ENCODE measurements at regions not wholly inside any gene's neighbourhood (a gene's known extent, or its start where the extent isn't known, plus 50 kb on each side); places are given as distances from the start of the nearest gene placed in this dataset.
"Not testable (repeated sequence)": the region's sequence is repeated elsewhere in the genome, so short reads cannot be mapped to it uniquely, and the experiment has no call there.

DNA sequence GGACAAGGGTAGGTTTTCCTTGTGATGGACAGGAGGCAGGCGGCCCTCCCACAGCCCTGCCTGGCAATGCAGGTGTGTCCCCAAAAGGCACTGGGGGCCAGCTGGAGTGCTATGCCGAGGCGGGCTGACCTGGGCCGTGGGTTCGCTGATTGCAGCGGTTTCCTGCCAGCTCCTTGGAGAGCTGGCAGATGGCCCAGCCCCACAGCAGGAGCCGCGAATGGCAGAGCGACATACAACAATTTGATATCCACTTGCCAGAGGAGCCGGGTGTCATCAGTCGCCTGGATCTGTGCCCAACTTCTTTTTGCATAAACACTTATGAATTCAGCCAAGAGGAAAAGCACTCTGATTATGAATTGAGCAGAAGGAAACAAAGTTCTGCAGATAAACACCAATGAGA, 210.8 kb upstream of the FRG2C start:
- H3K4me1 ChIP-seq (ENCODE audit: control insufficient read depth in 2 of 2, insufficient read depth in 2 of 2, low read length in 2 of 2); POLR2A ChIA-PET; H3K4me3 ChIP-seq (ENCODE audit: control extremely low read depth in 1 of 5, extremely low read depth in 1 of 5, insufficient read depth in 1 of 5, low read depth in 2 of 5, low read length in 4 of 5); H3K79me2 ChIP-seq (ENCODE audit: control insufficient read depth, insufficient read depth, low read length); H3K27ac Mint-ChIP-seq; H3K27me3 ChIP-seq (replicated peaks in 1 of 4; ENCODE audit: control extremely low read depth in 1 of 4, control insufficient read depth in 3 of 4, insufficient read depth in 4 of 4, low read length in 3 of 4); ATAC-seq (ENCODE audit: low read depth); H2AFZ ChIP-seq (ENCODE audit: insufficient read depth, low read depth, low read length, poor library complexity, severe bottlenecking); H3K4me1 Mint-ChIP-seq; CTCF ChIA-PET; H3K4me3 Mint-ChIP-seq; DNase-seq; H3K9me3 ChIP-seq (ENCODE audit: control extremely low read depth in 1 of 3, control insufficient read depth in 2 of 3, insufficient read depth in 1 of 3, low read length in 2 of 3); H3K9ac ChIP-seq (ENCODE audit: low read length); H3K4me2 ChIP-seq (replicated peaks; ENCODE audit: low read depth, low read length, poor library complexity, severe bottlenecking); intact Hi-C loops (cut with micrococcal nuclease); H3K9me3 Mint-ChIP-seq (ENCODE audit: insufficient read depth); H3K27me3 Mint-ChIP-seq; H4K20me1 ChIP-seq (ENCODE audit: control insufficient read depth, insufficient read depth, low read length, poor library complexity, severe bottlenecking); H3K36me3 ChIP-seq (replicated peaks in 1 of 2; ENCODE audit: control extremely low read depth in 1 of 2, control insufficient read depth in 1 of 2, extremely low read depth in 1 of 2, insufficient read depth in 2 of 2, low read length in 1 of 2); H3K27ac ChIP-seq (ENCODE audit: low read length in 2 of 2): not testable (repeated sequence)
- WGBS (ENCODE audit: insufficient coverage), result 83% methylated on average over 10 of the region's 11 CpGs

DNA sequence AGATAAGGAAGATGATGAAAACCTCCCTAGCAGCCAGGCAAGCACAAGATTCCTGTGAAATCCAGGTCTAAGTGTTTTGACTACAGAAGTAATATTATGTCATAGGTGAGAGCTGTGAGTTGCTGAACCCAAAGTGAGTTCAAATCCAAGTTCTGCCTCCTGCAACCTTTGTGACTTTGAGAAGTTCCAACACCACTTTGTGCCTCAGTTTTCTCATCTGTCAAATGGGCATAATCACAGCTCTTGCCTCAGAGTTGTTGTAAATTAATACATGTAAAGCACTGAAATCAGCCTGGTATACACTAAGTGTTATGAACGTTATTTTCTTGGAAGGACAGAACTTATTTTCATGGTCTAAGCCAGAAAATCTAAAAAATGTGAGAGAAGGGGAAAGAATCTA, 210.3 kb upstream of the FRG2C start:
- H3K9me3 Mint-ChIP-seq (ENCODE audit: insufficient read depth); H2AFZ ChIP-seq (ENCODE audit: insufficient read depth, low read depth, low read length, poor library complexity, severe bottlenecking); H3K9me3 ChIP-seq (ENCODE audit: control extremely low read depth in 1 of 3, control insufficient read depth in 2 of 3, insufficient read depth in 1 of 3, low read length in 2 of 3); H3K27me3 Mint-ChIP-seq; H3K27me3 ChIP-seq (replicated peaks in 1 of 4; ENCODE audit: control extremely low read depth in 1 of 4, control insufficient read depth in 3 of 4, insufficient read depth in 4 of 4, low read length in 3 of 4); intact Hi-C loops (cut with micrococcal nuclease); H3K9ac ChIP-seq (ENCODE audit: low read length); H3K27ac Mint-ChIP-seq; H3K36me3 ChIP-seq (replicated peaks in 1 of 2; ENCODE audit: control extremely low read depth in 1 of 2, control insufficient read depth in 1 of 2, extremely low read depth in 1 of 2, insufficient read depth in 2 of 2, low read length in 1 of 2); POLR2A ChIA-PET; H4K20me1 ChIP-seq (ENCODE audit: control insufficient read depth, insufficient read depth, low read length, poor library complexity, severe bottlenecking); H3K4me1 ChIP-seq (ENCODE audit: control insufficient read depth in 2 of 2, insufficient read depth in 2 of 2, low read length in 2 of 2); H3K4me2 ChIP-seq (replicated peaks; ENCODE audit: low read depth, low read length, poor library complexity, severe bottlenecking); H3K4me3 ChIP-seq (ENCODE audit: control extremely low read depth in 1 of 5, extremely low read depth in 1 of 5, insufficient read depth in 1 of 5, low read depth in 2 of 5, low read length in 4 of 5); H3K4me1 Mint-ChIP-seq; H3K4me3 Mint-ChIP-seq; H3K27ac ChIP-seq (ENCODE audit: low read length in 2 of 2); CTCF ChIA-PET; ATAC-seq (ENCODE audit: low read depth); H3K79me2 ChIP-seq (ENCODE audit: control insufficient read depth, insufficient read depth, low read length); DNase-seq: not testable (repeated sequence)
- WGBS (ENCODE audit: insufficient coverage), result no CpG with 5 or more reads among the region's 1 CpG

GRCh38 chr3:75474530-75474929, 189.6 kb upstream of the FRG2C start:
- H2AFZ ChIP-seq (ENCODE audit: insufficient read depth, low read depth, low read length, poor library complexity, severe bottlenecking); H3K4me3 Mint-ChIP-seq; H3K27ac Mint-ChIP-seq; H3K4me2 ChIP-seq (replicated peaks; ENCODE audit: low read depth, low read length, poor library complexity, severe bottlenecking); H3K9ac ChIP-seq (ENCODE audit: low read length); POLR2A ChIA-PET; H3K9me3 Mint-ChIP-seq (ENCODE audit: insufficient read depth); H3K4me3 ChIP-seq (ENCODE audit: control extremely low read depth in 1 of 5, extremely low read depth in 1 of 5, insufficient read depth in 1 of 5, low read depth in 2 of 5, low read length in 4 of 5); H3K27ac ChIP-seq (ENCODE audit: low read length in 2 of 2); H3K9me3 ChIP-seq (ENCODE audit: control extremely low read depth in 1 of 3, control insufficient read depth in 2 of 3, insufficient read depth in 1 of 3, low read length in 2 of 3); H3K4me1 ChIP-seq (ENCODE audit: control insufficient read depth in 2 of 2, insufficient read depth in 2 of 2, low read length in 2 of 2); ATAC-seq (ENCODE audit: low read depth); H4K20me1 ChIP-seq (ENCODE audit: control insufficient read depth, insufficient read depth, low read length, poor library complexity, severe bottlenecking); H3K36me3 ChIP-seq (replicated peaks in 1 of 2; ENCODE audit: control extremely low read depth in 1 of 2, control insufficient read depth in 1 of 2, extremely low read depth in 1 of 2, insufficient read depth in 2 of 2, low read length in 1 of 2); H3K79me2 ChIP-seq (ENCODE audit: control insufficient read depth, insufficient read depth, low read length); H3K27me3 ChIP-seq (replicated peaks in 1 of 4; ENCODE audit: control extremely low read depth in 1 of 4, control insufficient read depth in 3 of 4, insufficient read depth in 4 of 4, low read length in 3 of 4); H3K27me3 Mint-ChIP-seq; DNase-seq; CTCF ChIA-PET; H3K4me1 Mint-ChIP-seq; intact Hi-C loops (cut with micrococcal nuclease): not testable (repeated sequence)
- no CpG with 5 or more reads among the region's 4 CpGs for WGBS (ENCODE audit: insufficient coverage)

DNA sequence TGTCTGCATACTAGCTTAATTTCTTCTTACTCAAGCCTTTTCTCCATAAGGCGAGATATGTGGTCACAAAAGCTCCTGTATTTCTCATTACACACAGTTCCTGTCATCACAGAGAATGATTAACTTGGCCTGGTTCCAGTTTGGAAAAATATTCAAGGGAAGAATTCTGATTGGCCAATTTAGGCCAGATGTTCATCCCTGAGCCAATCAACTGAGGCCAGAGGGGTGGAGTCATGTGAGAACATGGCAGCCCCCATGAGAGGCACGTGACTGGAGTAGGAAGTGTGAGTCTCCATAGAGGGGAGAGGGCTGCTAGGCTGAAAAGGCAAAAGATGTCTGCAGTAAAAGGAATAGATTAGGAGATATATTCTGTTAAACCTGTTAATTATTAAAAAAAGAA, 167.5 kb upstream of the FRG2C start:
- H4K20me1 ChIP-seq (ENCODE audit: control insufficient read depth, insufficient read depth, low read length, poor library complexity, severe bottlenecking); H3K4me1 Mint-ChIP-seq; H3K4me2 ChIP-seq (replicated peaks; ENCODE audit: low read depth, low read length, poor library complexity, severe bottlenecking); H3K27me3 Mint-ChIP-seq; H3K4me3 Mint-ChIP-seq; ATAC-seq (ENCODE audit: low read depth); H3K9me3 ChIP-seq (ENCODE audit: control extremely low read depth in 1 of 3, control insufficient read depth in 2 of 3, insufficient read depth in 1 of 3, low read length in 2 of 3); H3K4me3 ChIP-seq (ENCODE audit: control extremely low read depth in 1 of 5, extremely low read depth in 1 of 5, insufficient read depth in 1 of 5, low read depth in 2 of 5, low read length in 4 of 5); H3K9ac ChIP-seq (ENCODE audit: low read length); H3K36me3 ChIP-seq (replicated peaks in 1 of 2; ENCODE audit: control extremely low read depth in 1 of 2, control insufficient read depth in 1 of 2, extremely low read depth in 1 of 2, insufficient read depth in 2 of 2, low read length in 1 of 2); H3K27me3 ChIP-seq (replicated peaks in 1 of 4; ENCODE audit: control extremely low read depth in 1 of 4, control insufficient read depth in 3 of 4, insufficient read depth in 4 of 4, low read length in 3 of 4); DNase-seq; POLR2A ChIA-PET; H3K9me3 Mint-ChIP-seq (ENCODE audit: insufficient read depth); H3K79me2 ChIP-seq (ENCODE audit: control insufficient read depth, insufficient read depth, low read length); CTCF ChIA-PET; intact Hi-C loops (cut with micrococcal nuclease); H3K27ac ChIP-seq (ENCODE audit: low read length in 2 of 2); H2AFZ ChIP-seq (ENCODE audit: insufficient read depth, low read depth, low read length, poor library complexity, severe bottlenecking); H3K4me1 ChIP-seq (ENCODE audit: control insufficient read depth in 2 of 2, insufficient read depth in 2 of 2, low read length in 2 of 2); H3K27ac Mint-ChIP-seq: not testable (repeated sequence)
- 78% methylated on average over 1 of the region's 2 CpGs for WGBS (ENCODE audit: insufficient coverage)
